ENCODE measurements at regions not wholly inside any gene's neighbourhood (a gene's known extent, or its start where the extent isn't known, plus 50 kb on each side); places are given as distances from the start of the nearest gene placed in this dataset.
"Not testable (repeated sequence)": the region's sequence is repeated elsewhere in the genome, so short reads cannot be mapped to it uniquely, and the experiment has no call there.

GRCh38 chr3:17861476-17861875 is 119.0 kb upstream of the TBC1D5 start:
- FAIRE-seq, result no peak

DNA sequence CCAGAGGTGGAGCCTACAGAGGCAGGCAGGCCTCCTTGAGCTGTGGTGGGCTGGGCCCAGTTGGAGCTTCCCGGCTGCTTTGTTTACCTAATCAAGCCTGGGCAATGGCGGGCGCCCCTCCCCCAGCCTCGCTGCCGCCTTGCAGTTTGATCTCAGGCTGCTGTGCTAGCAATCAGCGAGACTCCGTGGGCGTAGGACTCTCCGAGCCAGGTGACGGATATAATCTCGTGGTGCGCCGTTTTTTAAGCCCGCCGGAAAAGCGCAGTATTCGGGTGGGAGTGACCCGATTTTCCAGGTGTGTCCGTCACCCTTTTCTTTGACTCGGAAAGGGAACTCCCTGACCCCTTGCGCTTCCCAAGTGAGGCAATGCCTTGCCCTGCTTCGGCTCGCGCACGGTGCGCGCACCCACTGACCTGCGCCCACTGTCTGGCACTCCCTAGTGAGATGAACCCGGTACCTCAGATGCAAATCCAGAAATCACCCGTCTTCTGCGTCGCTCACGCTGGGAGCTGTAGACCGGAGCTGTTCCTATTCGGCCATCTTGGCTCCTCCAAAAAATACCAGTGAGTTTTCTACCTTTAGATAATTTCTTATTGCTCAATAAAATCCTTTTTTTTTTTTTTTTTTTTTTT is 118.5 kb upstream of the TBC1D5 start:
- not testable (repeated sequence) for FAIRE-seq

DNA sequence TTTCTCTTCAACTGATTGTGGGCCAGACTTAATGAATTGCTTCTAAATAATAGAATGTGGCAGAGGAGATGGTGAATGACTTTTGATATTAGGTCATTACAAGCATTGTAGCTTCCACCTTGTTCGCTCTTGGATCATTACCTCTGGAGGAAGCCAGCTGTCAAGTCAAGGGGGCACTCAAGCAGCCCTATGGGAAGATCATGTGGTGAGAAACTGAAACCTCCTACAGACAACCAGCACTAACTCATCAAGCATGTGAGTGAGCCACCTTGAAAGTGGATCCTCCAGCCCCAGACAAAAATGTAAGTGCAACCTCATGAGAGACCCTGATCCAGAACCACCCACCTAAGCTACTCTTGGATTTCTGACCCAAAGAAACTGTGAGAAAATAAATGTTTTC is 109.8 kb upstream of the TBC1D5 start:
- no peak for FAIRE-seq

DNA sequence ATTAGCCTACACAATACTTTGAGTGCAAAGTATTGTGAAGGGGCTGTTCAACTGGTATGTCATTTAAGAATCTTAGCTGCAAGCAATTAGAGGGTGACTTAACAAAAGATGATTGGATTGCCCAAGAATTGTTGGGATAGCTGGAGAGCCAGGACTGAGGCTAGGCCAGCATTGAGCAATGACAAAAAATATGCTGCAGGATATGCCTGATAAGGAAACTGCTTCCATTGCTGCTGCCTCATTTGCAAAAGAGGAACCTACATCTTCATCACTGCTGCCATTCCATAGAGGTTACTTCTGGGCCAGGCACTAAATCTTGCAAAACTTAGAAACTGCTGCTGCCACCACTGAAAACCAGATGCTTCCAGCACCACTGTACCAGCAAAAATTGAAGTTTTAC is 108.0 kb upstream of the TBC1D5 start:
- FAIRE-seq, result no peak

DNA sequence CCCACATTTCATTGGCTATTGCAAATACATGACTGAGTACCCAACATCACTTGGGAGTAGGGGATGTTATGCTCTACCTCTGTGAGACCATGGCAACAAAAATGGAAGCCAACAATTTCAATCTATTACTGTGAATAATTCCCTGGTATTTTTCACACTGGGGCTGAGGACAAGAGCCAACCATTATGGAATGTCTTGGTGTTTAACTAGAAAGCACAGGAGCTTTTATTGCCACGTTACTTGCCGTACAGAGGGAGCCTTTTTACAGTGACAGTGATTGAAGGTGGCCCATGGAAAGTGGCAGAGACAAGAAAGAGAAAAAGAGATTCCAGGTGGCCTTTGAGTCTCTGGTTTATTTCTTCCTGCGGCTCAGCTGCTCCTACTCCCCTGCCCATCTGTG is 105.7 kb upstream of the TBC1D5 start:
- FAIRE-seq, result no peak

DNA sequence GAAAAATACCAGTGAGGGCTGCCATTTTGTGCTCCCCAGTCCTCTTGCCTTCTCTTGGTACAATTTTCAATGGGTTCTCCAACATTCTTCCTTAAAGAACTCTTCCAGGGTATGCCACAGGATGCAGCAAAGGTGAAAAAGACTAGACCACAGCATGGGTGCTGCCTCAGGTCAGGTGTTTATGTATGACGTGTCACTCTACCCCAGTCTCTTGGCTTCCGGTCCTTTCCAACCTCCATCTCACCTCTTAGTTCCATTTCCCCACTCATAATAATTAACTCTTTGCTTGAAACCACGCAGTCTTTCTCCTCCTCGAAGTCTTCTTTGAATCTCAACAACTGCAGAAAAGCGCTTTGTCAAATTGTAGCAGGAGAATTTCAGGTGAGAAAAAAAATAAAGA is 104.7 kb upstream of the TBC1D5 start:
- FAIRE-seq, result no peak

DNA sequence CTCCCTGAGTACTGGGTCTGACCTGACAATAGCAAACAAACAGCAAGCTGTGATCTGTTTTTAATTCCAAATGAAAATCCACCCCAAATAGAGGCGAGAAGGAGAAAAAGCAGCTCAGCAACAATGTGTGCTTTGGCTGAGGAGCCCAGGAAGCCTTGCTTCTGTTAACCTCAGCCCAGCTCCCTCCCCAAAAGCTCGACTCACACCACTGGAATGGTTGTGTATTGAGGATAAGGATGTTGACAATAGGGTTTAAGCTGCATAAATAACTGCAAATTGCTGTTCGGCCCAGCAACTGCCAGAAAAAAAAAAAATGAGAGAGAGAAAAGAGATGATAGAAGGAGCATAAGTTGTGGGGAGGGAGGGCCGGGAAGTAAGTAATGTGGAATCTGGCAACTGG is 104.0 kb upstream of the TBC1D5 start:
- FAIRE-seq, result no peak

DNA sequence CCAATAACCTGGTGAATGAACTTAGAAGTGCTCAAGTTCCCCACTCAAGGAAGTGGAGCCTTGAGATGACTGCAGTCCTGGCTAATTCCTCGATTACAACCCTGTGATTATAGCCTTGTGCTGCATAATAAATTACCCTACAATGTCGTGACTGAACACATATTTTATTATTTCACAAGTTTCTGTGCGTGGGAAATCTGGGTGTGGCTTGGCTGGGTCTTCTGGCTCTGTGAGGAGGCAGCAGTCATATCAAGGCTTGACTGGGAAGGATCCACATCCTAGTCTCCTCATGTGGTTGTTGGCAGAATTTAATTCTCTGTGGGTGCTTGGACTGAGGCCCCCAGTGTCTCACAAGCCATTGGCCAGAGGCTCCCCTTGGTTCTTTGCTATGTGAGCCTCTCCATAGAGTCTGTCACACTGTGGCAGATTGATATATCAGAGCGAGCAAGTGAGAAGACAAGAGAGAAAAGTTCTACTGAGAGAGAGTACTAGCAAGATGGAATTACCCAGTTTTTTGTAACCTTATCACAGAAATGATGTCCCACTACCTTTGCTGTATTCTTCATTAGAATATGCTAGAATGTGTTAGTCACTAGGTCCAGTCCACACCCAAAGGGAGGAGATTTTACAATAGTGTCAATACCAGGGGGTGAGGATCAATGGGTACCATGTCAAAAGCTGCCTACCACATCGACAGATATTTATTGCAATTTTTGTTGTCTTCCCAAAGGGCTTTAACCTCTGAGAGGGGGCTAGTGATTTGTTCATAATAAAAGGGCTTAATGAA is 102.8 kb upstream of the TBC1D5 start:
- no peak for FAIRE-seq

DNA sequence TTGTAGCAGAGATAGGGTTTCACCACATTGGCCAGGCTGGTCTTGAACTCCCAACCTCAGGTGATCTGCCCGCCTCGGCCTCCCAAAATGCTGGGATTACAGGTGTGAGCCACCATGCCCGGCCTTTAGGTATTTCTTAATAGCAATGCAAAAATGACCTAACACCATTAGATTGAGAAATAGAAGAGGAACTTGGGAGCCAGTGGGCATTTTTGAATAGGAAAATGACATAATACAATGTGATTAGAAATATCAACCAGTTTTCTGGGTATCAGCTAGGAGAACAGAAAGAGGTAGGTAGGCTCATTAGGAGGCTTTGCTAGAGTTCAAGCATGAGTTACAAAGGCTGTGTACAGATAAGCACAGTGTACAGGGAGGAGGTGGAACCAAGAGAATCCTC is 101.8 kb upstream of the TBC1D5 start:
- FAIRE-seq, result no peak

- FAIRE-seq, result no peak
Observed at GRCh38 chr3:17841190-17841828, 98.9 kb upstream of the TBC1D5 start.

DNA sequence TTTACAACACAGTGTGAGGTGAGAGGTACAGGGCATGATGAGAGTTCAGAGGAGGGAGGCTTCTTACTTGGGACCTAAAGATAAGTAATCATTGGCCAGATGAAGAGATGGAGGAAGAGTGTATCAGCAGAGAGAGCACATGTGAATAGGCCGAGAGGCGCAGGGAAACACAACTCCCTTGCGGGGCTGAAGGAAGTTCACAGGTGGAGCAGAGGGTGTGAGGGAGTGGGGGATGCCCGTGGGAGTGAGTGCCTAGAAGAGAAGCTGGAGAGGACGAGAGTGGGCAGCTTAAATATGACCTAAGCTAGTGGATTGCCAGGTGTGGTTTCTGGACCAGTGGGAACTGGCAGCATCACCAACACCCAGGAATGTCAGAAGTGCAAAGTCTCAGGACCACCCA is 98.2 kb upstream of the TBC1D5 start:
- no peak for FAIRE-seq

DNA sequence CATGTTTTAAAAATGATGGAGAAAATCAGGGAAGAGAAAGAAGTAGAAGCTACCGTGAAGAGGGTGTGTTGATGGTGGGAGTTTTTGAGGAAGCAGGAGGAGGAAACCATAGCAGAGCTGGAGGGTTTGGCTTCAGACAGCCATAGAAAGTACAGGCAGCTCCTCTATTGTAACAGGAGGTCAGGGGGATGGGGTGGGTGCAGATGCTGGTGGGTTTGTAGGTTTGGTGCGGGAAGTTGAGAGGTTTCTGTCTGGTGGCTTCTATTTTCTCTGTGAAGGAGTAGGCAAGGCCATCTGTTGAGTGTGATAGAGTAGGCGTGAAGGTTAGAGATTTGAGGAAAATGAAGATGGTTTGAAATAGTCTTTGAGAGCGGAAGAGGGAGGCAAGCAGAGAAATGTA is 97.7 kb upstream of the TBC1D5 start:
- no peak for FAIRE-seq

GRCh38 chr3:17836919-17837318 is 94.5 kb upstream of the TBC1D5 start:
- FAIRE-seq, result no peak

- FAIRE-seq, result no peak
Observed at GRCh38 chr3:17836092-17836491, 93.7 kb upstream of the TBC1D5 start.

DNA sequence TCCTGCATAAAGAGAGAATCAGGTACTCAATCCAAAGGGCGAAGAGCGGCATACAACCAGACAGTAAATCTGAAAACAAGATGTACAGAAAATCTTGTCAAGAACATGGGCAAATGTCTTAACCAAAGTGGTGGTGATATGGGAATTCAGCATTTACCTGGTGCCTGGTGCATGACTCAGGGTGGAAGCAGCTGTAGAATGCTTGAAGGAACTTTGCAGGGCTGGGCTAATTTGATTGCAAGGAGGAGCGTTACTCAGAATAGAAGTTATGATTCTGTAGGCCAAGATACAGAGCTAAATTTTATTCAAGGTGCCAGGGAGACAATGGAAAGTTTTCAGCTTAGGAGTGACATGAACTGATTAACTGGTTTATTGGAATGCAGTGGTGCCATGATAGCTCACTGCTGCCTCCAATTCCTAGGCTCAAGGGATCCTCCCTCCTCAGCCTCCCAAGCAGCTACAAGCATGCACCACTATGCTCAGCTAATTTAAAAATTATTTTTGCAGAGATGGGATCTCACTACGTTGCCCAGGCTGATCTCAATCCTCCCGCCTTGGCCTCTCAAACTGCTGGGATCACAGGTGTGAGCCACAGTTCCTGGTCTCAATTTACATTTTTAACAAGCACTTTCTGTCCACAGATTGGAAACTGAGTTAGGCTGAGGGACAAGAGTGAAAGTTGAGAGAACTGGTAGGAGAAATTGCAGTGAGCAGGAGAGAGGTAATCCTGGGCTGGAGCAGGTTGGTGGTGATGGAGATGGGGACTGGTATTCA is 91.5 kb upstream of the TBC1D5 start:
- no peak for FAIRE-seq

DNA sequence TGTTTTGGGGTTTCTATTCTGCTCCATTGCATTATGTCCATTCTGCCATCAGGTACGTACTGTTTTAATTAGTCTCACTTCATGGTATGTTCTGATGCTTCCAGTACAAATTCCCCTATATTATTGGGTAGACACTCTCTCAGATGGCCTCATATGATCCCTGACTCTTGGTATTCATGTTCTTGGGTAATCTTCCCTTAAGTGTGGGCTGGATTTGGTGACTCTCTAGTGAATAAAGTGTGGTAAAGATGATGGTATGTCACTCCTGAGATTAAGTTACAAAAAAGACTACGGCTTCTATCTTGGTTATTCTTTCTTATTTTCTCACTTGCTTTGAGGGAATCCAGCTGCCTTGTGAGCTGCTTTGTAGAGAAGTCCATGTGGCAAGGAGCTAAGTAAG is 89.6 kb upstream of the TBC1D5 start:
- FAIRE-seq, result no peak

DNA sequence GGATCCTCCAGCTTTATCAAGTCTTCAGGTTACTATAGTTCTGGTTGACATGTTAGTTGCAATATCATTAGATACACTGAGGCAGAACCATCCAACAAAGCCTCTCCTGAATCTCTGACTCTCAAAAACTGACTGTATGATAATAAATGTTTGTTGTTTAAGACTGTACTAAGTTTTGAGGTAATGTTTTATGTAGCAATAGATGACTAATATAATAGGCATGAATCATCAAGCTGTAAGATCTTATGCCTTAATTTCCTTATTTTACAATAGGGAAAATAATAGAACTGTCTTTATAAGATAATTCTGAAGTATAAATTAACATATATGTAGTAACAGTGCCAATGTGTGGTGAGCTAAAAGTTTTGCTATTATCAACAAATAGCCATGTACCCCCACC is 88.9 kb upstream of the TBC1D5 start:
- no peak for FAIRE-seq

DNA sequence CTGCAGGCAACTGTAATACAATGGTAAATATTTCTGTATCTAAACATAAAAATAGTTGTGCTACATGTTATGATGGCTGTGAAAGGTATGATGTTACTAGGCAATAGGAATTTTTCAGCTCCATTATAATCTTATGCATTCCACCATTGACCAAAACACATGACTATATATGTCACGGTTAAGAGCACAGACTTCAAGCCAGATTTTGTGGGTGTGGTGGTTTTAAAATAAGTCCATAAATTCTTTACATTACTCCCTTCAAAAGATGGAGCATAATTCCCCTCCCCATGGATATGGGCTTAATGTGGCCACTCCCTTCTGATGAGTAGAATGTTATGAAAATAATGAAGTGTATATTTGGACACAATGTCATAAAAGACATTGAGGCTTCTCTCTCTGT is 88.4 kb upstream of the TBC1D5 start:
- FAIRE-seq, result no peak

DNA sequence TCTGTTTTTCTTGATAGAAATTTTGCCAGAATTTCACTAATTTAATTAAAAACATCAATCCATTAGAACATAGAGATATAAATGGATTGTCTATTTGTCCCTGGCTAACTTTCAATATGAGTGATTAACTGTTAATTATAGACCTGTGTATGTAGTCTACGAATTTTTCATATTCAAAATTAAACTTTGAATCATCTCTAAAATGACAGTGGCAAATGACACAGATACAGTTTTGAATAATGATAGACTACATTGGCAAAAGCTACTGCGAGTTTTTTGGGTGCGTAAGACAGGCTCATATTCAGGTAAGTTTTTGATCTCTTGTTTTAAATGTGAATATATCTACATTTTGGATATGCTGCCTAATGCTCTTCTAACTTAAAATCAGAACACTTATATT is 86.0 kb upstream of the TBC1D5 start:
- no peak for FAIRE-seq

- FAIRE-seq, result no peak
Observed at GRCh38 chr3:17825298-17825697, 82.9 kb upstream of the TBC1D5 start.

DNA sequence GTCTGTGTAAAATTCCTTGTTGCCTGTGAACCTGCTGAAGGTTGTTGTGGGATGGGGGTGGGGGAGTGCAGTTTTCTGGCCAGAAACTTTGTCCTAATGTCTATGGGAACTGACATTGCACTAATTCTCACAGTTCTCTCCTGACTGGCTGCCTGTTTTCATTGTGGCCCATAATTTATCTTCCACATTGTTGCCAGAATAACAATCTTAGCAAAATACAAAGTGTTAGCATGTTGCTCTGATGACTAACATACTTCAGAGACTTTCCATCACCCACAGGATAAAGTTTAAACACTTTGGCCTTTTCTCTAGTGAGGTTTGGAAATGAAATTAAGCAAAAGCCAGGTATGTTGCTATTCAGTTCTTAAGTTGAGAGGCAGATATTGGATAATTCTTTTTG is 81.4 kb upstream of the TBC1D5 start:
- FAIRE-seq, result no peak

- no peak for FAIRE-seq
Observed at GRCh38 chr3:17823036-17823435, 80.6 kb upstream of the TBC1D5 start.

GRCh38 chr3:17820704-17821103 is 78.3 kb upstream of the TBC1D5 start:
- no peak for FAIRE-seq

GRCh38 chr3:17820275-17820674 is 77.8 kb upstream of the TBC1D5 start:
- no peak for FAIRE-seq

All from colon (tissue), 2 donors.